Hepatocyte (in vitro differentiated cells): ENCODE measurements at regions not wholly inside any gene's neighbourhood (a gene's known extent, or its start where the extent isn't known, plus 50 kb on each side); places are given as distances from the start of the nearest gene placed in this dataset.
"Not testable (repeated sequence)": the region's sequence is repeated elsewhere in the genome, so short reads cannot be mapped to it uniquely, and the experiment has no call there.

Experiments
- DNase-seq: peaks from one replicate; pipeline ENCODE4 v3.0.0-alpha.2; 2016; ENCODE audit warnings: low spot score
- H2AFZ ChIP-seq: fragments of 200-600 bp; sonication (generic); 2 replicates; pipeline ENCODE4 v1.6.0; 2016; ENCODE audit warnings: antibody characterized with exemption, mild to moderate bottlenecking
- H3K27ac ChIP-seq: fragments of 200-600 bp; sonication (generic); 2 replicates; pipeline ENCODE4 v1.5.1; 2016; ENCODE audit warnings: mild to moderate bottlenecking
- H3K27me3 ChIP-seq: fragments of 200-600 bp; sonication (generic); 2 replicates; pipeline ENCODE4 v1.6.1; 2016
- H3K36me3 ChIP-seq: fragments of 200-600 bp; sonication (generic); replicated peaks from 2 replicates; pipeline ENCODE4 v1.5.1; 2016; ENCODE audit warnings: low read depth; ENCODE audit not compliant: insufficient read depth
- H3K4me1 ChIP-seq: fragments of 200-600 bp; sonication (generic); 2 replicates; pipeline ENCODE4 v1.5.1; 2016; ENCODE audit warnings: mild to moderate bottlenecking, moderate library complexity; ENCODE audit not compliant: insufficient read depth
- H3K4me2 ChIP-seq: fragments of 200-600 bp; sonication (generic); 2 replicates; pipeline ENCODE4 v1.6.0; 2016
- H3K4me3 ChIP-seq: fragments of 200-600 bp; sonication (generic); 2 replicates; pipeline ENCODE4 v1.5.1; 2016; ENCODE audit warnings: mild to moderate bottlenecking
- H3K79me2 ChIP-seq: fragments of 200-600 bp; sonication (generic); 2 replicates; pipeline ENCODE4 v1.6.0; 2017; ENCODE audit warnings: mild to moderate bottlenecking
- H3K9me2 ChIP-seq: fragments of 200-600 bp; sonication (generic); replicated peaks from 2 replicates; pipeline ENCODE4 v1.6.0; 2017; ENCODE audit warnings: mild to moderate bottlenecking; ENCODE audit not compliant: insufficient read depth
- H3K9me3 ChIP-seq: fragments of 200-600 bp; sonication (generic); 2 replicates; pipeline ENCODE4 v1.5.1; 2016; ENCODE audit warnings: low read depth, mild to moderate bottlenecking
- H4K20me1 ChIP-seq: fragments of 200-600 bp; sonication (generic); 2 replicates; pipeline ENCODE4 v1.6.0; 2016; ENCODE audit warnings: mild to moderate bottlenecking; ENCODE audit not compliant: insufficient read depth, poor library complexity, severe bottlenecking
- CTCF ChIP-seq: fragments of 200-600 bp; sonication (generic); IDR thresholded peaks from 2 replicates; pipeline ENCODE4 v1.5.1; 2016; ENCODE audit warnings: antibody characterized with exemption, mild to moderate bottlenecking; ENCODE audit not compliant: poor library complexity
- EZH2 ChIP-seq: fragments of 200-600 bp; sonication (generic); IDR thresholded peaks from 2 replicates; pipeline ENCODE4 v1.6.1; 2016; ENCODE audit warnings: antibody characterized with exemption, mild to moderate bottlenecking, borderline replicate concordance
- EZH2phosphoT487 ChIP-seq: fragments of 200-600 bp; sonication (generic); IDR thresholded peaks from one replicate; pipeline ENCODE4 v1.6.1; 2018; ENCODE audit warnings: antibody characterized with exemption, mild to moderate bottlenecking, low read depth, moderate library complexity; ENCODE audit not compliant: unreplicated experiment, severe bottlenecking
- WGBS: methylation state at CpG from one replicate; pipeline ENCODE4 v1.1.6; 2016; ENCODE audit warnings: low lambda C conversion rate; ENCODE audit errors: missing lambda C conversion rate; 5-methylcytosine and 5-hydroxymethylcytosine counted together

GRCh38 chr5:115751176-115751575, 65.3 kb downstream of the CDO1 start:
- no peaks in the 10 kb centered on the region for H3K9me2 ChIP-seq
- no peak overlapping the region for H3K4me3 ChIP-seq
- no peaks in the 10 kb centered on the region for H4K20me1 ChIP-seq
- DNase-seq = no peak
- 67% methylated on average over 2 of the region's 2 CpGs for WGBS
- H3K36me3 ChIP-seq = no peaks in the 10 kb centered on the region
- no peaks in the 10 kb centered on the region for H3K9me3 ChIP-seq
- TF ChIP-seq EZH2 = no peak
- no peak for TF ChIP-seq EZH2phosphoT487
- TF ChIP-seq CTCF = no peak
- H3K27me3 ChIP-seq = no peaks in the 10 kb centered on the region
- H2AFZ ChIP-seq = no peak overlapping the region
- H3K27ac ChIP-seq = no peak overlapping the region
- no peak overlapping the region for H3K4me2 ChIP-seq
- H3K79me2 ChIP-seq = no peaks in the 10 kb centered on the region
- no peaks in the 10 kb centered on the region for H3K4me1 ChIP-seq

GRCh38 chr5:115749016-115749415, 67.4 kb downstream of the CDO1 start:
- H3K9me2 ChIP-seq = no peaks in the 10 kb centered on the region

GRCh38 chr5:115739245-115739644, 77.2 kb downstream of the CDO1 start:
- not testable (repeated sequence) for H4K20me1 ChIP-seq, H3K27ac ChIP-seq, H3K4me2 ChIP-seq, H3K9me2 ChIP-seq, H3K9me3 ChIP-seq, H3K27me3 ChIP-seq, H2AFZ ChIP-seq, H3K4me3 ChIP-seq, H3K79me2 ChIP-seq, H3K36me3 ChIP-seq, H3K4me1 ChIP-seq, DNase-seq
- WGBS = 79% methylated on average over 6 of the region's 6 CpGs

More at GRCh38 chr5:115749016-115749415, 67.4 kb downstream of the CDO1 start:
- Histone ChIP-seq H2AFZ (no peak overlapping the region), H3K4me1 (no peaks in the 10 kb centered on the region), H3K4me2 (no peak overlapping the region), H3K79me2 (no peaks in the 10 kb centered on the region), H3K27me3 (no peaks in the 10 kb centered on the region), H3K27ac (no peak overlapping the region), H4K20me1 (no peaks in the 10 kb centered on the region), H3K9me3 (no peaks in the 10 kb centered on the region), H3K36me3 (no peaks in the 10 kb centered on the region), H3K4me3 (no peak overlapping the region)
- WGBS = 58% methylated on average over 1 of the region's 1 CpG
- DNase-seq = peak; percentile 9
- no peak for TF ChIP-seq EZH2phosphoT487
- TF ChIP-seq EZH2 = no peak
- TF ChIP-seq CTCF = no peak

GRCh38 chr5:115738830-115739229, 77.6 kb downstream of the CDO1 start:
- WGBS = 63% methylated on average over 1 of the region's 1 CpG
- no peak for TF ChIP-seq EZH2phosphoT487

More at GRCh38 chr5:115738830-115739229, 77.6 kb downstream of the CDO1 start:
- no peak overlapping the region for H3K27ac ChIP-seq
- H3K9me2 ChIP-seq = no peaks in the 10 kb centered on the region
- no peak overlapping the region for H3K4me2 ChIP-seq
- H3K9me3 ChIP-seq = no peaks in the 10 kb centered on the region
- H2AFZ ChIP-seq = no peak overlapping the region
- no peaks in the 10 kb centered on the region for H3K4me1 ChIP-seq
- H3K4me3 ChIP-seq = no peak overlapping the region
- H3K27me3 ChIP-seq = no peaks in the 10 kb centered on the region
- no peaks in the 10 kb centered on the region for H3K79me2 ChIP-seq
- H3K36me3 ChIP-seq = no peaks in the 10 kb centered on the region
- DNase-seq = no peak
- no peaks in the 10 kb centered on the region for H4K20me1 ChIP-seq
